PC-3 (cell line): ENCODE measurements at regions not wholly inside any gene's neighbourhood (a gene's known extent, or its start where the extent isn't known, plus 50 kb on each side); places are given as distances from the start of the nearest gene placed in this dataset.
"Not testable (repeated sequence)": the region's sequence is repeated elsewhere in the genome, so short reads cannot be mapped to it uniquely, and the experiment has no call there.

Source experiments
- EZH2 ChIP-seq: fragments of 300-600 bp; sonication (generic); IDR thresholded peaks from one replicate; pipeline ENCODE4 v1.6.1; 2017; ENCODE audit warnings: antibody characterized with exemption, mild to moderate bottlenecking, low read length; ENCODE audit not compliant: unreplicated experiment
- EZH2phosphoT487 ChIP-seq: fragments of 300-600 bp; sonication (generic); IDR thresholded peaks from 2 replicates; pipeline ENCODE4 v1.6.1; 2018; ENCODE audit warnings: mild to moderate bottlenecking, antibody characterized with exemption, low read length, borderline replicate concordance
- TF ChIP-seq, protein P1 (sequence below): fragments of 300-600 bp; sonication (generic); conservative IDR thresholded peaks from 2 replicates; pipeline ENCODE4 v1.5.1; 2017; ENCODE audit warnings: antibody characterized with exemption, low read depth, mild to moderate bottlenecking, low read length

DNA sequence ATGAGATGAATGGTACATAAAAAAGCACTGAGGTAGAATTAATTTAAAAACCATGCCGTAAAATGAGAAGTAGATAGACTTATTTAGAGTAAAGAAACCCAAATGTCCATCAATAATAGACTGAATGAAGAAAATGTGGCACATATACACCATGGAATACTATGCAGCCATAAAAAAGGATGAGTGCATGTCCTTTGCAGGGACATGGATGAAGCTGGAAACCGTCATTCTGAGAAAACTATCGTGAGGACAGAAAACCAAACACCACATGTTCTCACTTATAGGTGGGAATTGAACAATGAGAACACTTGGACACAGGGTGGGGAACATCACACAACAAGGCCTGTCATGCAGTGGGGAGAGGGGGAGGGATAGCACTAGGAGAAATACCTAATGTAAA, 126.4 kb downstream of the KLRB1 start:
- TF ChIP-seq, protein P1, sequence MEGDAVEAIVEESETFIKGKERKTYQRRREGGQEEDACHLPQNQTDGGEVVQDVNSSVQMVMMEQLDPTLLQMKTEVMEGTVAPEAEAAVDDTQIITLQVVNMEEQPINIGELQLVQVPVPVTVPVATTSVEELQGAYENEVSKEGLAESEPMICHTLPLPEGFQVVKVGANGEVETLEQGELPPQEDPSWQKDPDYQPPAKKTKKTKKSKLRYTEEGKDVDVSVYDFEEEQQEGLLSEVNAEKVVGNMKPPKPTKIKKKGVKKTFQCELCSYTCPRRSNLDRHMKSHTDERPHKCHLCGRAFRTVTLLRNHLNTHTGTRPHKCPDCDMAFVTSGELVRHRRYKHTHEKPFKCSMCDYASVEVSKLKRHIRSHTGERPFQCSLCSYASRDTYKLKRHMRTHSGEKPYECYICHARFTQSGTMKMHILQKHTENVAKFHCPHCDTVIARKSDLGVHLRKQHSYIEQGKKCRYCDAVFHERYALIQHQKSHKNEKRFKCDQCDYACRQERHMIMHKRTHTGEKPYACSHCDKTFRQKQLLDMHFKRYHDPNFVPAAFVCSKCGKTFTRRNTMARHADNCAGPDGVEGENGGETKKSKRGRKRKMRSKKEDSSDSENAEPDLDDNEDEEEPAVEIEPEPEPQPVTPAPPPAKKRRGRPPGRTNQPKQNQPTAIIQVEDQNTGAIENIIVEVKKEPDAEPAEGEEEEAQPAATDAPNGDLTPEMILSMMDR: not testable (repeated sequence)
- not testable (repeated sequence) for TF ChIP-seq EZH2phosphoT487, EZH2
